ENCODE measurements at regions not wholly inside any gene's neighbourhood (a gene's known extent, or its start where the extent isn't known, plus 50 kb on each side); places are given as distances from the start of the nearest gene placed in this dataset.
"Not testable (repeated sequence)": the region's sequence is repeated elsewhere in the genome, so short reads cannot be mapped to it uniquely, and the experiment has no call there.

DNA sequence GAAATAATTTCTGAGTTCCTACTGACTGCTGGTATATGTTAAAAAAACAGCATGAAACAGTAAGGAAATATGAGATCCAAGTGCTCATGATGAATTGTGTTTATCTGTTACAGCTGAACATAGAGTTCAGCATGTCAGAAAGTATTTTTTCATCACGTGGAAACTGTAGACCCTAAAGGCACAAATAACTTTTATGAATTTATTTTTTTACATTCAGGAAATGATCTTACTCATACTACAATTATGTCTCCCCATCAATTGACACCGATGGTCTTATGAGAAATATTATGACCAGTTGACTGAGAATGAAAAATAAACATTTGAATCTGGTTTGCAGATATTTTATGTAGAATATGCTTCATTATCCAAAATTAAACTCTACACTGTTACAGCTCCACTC lies 283.1 kb upstream of the SPANXN4 start:
- DNase-seq: no peak

DNA sequence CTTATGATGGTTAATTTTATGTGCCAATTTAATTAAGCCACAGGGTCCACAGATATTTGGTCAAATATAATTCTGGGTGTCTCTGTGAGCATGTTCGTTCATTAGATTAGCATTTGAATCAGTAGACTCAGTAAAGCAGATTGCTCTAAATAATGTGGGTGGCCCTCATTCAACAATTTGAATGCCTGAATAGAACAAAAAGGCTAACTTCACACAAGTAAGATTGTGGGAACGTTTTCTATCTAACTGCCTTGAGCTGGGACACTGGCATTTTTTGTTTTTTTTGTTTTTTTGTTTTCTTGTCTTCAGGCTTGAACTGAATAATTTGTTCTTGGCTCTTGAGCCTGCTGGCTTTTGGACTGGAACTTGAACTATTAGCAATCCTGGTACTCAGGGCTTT lies 292.4 kb upstream of the SPANXN4 start:
- DNase-seq: no peak

DNA sequence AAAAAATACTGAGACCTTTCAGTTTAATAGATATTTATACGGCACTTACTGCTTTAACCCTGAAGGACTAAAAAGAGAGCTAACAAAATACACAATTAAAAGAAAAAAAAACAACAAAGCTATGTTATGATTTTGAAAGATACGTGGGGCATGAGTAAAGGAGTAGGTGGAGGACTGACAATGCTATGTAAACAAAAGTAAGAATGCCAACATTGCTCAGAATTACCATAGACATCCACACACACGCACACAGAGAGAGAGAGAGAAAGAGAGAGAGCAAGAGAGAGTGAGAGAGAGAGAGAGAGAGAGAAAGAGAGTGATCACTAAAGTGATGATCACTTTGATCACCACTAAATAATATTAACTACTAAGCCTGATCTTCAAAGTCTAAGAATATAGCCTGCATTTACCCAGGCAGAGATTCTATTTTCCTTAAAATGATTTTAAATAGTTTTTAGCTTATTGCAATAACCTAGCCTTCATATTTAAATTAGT lies 313.9 kb upstream of the SPANXN4 start:
- no peak for DNase-seq

DNA sequence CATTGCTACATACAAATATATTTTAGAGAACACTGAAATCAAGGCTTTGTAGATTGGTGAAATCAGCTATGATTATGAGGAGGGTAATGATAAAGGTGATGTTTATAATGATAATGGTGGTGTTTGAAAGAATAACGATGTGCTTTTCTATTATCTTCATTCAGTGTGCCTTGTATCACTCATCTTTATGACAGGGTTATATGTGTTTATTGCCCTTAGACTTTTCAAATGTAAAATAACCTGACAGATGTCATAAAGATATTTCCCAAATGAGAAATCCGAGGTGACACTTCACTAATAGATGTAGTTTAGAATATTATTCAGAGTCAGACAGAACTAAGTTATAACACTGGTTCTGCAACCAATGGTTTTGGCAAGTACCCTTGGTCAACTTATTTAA lies 323.0 kb upstream of the SPANXN4 start:
- no peak for DNase-seq

DNA sequence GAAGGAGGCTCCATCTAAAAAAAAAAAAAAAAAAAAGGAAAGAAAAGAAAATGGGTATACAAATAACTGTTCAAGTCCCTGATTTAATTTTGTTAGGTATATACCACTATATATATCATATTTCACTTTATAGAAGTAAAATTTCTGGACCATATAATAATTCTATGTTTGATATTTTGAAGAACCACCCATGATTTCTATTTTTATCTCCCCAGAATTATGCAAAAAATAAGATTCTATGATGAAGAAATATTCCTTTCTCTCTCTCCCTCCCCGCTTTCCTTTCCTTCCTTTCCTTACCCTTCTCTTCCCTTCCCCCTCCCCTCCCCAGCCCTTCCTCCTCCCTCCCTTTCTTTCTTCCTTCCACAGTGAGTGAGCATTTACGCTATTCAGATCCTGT lies 337.5 kb upstream of the SPANXN4 start:
- no peak for DNase-seq

DNA sequence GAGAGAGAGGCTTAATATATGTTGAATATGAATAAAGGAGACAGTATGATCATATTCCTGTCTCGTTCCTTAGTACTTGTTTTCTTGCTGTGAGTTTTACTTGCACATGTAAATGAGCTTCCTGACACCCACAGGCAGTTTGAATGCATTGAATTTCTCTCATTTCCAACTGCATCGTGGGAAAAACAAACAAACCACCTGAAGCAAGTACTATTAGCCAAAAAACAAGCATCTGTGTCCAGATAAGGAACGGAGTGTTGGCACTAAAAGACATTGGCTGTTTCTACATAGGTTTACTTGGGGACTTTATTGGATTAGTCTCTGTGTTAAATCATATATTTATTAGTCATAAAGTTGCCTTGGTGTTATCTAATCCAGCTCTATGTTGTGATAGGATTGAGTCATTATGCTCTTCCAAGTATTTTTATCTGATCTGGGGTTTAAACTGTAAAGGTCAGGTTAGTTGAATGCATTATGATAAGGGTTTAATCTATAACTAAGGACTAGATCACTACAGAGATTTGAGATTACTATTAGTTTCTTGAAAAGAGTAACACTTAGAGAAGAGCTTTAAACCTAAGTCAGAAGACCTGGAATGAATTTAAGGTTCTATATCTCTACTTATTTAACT lies 339.0 kb upstream of the SPANXN4 start:
- no peak for DNase-seq

GRCh38 chrX:142686206-142686605 lies 339.5 kb upstream of the SPANXN4 start:
- DNase-seq: no peak

DNA sequence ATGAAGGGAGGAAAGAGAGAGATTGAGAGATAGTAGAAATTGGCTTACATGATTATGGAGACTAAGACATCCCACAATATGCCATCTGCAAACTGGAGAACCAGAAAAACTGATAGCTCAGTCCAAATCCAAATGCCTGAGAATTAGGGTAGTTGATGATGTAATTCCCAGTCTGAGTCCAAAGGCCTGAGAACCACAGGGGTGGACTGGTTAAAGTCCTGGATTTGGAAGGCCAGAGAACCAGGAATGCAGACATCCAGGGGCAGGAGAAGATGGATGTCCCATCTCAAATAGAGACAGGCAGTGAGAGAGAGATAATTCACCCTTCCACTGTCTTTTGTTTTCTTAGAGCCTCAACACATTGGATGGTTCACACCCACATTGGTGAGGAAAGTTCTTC lies 345.7 kb upstream of the SPANXN4 start:
- no peak for DNase-seq

DNA sequence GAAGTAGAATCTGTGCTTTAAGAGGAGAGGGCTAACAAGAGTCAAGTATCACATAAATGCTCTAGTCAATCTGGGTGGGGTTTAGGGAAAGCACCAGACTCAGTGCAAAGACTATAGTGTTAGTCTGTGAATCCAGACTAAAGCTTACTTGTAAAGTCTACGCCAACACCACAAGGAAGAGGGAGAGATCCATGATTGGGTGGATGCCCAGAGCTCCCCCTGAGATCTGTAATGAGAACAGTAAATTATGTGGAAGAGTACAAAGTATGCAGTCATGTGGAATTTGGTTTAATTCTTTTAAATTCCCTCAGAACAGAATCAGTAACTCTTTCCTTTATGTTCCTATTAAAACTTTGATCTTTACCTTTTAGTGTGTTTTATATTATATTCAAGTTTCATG lies 354.7 kb upstream of the SPANXN4 start:
- DNase-seq: no peak

DNA sequence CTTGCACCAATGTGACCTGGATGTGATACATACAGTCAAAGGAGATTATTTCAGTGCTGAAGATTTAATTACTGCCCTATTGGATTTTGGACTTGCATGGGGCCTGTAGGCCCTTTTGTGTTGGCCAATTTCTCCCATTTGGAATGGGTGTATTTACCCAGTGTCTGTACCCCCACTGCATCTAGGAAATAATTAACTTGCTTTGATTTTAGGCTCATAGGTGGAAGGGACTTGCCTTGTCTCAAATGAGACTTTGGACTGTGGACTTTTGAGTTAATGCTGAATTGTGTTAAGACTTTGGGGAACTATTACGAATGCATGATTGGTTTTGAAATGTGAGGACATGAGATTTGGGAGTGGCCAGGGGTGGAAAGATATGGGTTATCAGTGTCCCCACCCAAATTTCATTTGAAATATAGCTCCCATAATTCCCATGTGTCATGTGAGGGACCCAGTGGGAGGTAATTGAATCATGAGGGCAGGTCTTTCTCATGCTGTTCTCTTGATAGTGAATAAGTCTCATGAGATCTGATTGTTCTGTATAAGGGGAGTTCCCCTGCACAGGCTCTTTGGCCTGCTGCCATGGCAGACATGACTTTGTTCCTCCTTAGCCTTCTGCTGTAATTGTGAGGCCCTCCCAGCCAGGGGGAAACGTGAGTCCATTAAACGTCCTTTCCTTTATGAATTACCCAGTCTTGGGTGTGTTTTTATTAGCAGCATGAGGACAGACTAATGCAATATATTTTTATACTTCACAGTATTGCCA lies 362.2 kb upstream of the SPANXN4 start:
- no peak for DNase-seq

- DNase-seq: no peak
These were observed 364.0 kb upstream of the SPANXN4 start for GRCh38 chrX:142661696-142662095.

GRCh38 chrX:142655507-142655906 lies 370.2 kb upstream of the SPANXN4 start:
- DNase-seq: no peak

- DNase-seq: no peak
These were observed 388.5 kb upstream of the SPANXN4 start for GRCh38 chrX:142637206-142637605.

DNA sequence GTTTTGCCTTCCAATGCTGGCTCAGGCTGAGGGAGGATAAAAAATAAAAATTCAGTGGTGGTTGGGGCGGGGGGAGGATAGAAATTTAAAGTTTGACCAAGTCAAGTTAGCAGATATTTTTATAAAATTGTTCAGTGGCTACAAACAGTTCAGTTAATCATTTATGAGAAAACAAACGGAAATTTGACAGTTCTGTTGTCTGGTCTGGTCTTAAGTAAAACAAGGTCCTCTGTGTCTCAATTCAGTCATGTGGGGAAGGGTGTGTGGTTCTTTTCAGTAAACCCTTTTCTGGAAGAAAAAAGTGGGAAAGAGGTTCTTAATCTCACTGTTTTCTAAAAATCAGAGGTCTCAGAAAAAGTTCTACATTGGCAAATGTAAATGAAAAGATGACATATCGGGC lies 409.1 kb upstream of the SPANXN4 start:
- no peak for DNase-seq

GRCh38 chrX:142613403-142613802 lies 408.3 kb upstream of the MAGEC2 start:
- no peak for DNase-seq

- not testable (repeated sequence) for DNase-seq
These were observed 401.5 kb upstream of the MAGEC2 start for GRCh38 chrX:142606629-142607028.

GRCh38 chrX:142601792-142602191 lies 396.7 kb upstream of the MAGEC2 start:
- no peak for DNase-seq

DNA sequence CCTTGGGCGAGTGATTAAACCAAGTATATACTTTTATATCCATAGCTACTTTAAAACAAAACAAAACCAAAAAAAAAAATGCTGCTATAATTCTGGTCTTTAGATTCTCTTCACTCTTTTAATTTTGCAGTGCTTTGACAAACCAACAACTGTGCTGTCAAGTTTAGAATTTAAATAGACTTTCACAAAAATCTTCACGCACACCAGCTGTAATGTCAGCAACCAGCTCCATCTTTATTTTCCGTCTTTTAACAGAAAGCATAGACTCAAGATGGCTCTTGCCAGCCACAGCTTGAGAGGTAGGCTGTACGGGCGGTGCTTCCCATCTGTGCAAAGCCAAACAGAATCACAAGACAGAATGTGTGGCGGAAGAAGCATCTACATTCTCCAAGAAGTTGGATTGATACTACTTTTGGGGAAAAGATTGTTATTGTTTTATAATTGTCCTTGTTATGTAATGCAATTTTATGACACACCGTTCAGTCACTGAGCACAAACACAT lies 388.3 kb upstream of the MAGEC2 start:
- no peak for DNase-seq

GRCh38 chrX:142576615-142577014 lies 371.5 kb upstream of the MAGEC2 start:
- no peak for DNase-seq

DNA sequence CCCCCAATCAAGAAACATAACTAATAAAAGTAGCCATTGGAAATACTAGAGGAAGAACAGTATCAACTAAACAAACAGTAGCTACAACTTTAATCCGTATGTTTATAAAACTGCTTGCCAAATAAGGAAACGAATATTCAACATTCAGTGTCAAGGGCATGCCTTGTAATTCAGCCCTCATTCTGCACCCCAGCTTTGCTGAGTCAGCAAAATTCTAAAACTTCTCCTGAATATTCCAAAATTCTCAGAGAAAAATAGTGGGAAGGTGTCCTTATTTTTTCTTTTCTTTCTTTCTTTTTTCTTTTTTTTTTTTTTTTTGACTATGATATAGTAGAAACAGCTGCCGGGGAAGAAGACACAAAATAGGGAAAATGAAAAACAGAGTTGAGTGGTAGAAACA lies 344.8 kb upstream of the MAGEC2 start:
- no peak for DNase-seq

DNA sequence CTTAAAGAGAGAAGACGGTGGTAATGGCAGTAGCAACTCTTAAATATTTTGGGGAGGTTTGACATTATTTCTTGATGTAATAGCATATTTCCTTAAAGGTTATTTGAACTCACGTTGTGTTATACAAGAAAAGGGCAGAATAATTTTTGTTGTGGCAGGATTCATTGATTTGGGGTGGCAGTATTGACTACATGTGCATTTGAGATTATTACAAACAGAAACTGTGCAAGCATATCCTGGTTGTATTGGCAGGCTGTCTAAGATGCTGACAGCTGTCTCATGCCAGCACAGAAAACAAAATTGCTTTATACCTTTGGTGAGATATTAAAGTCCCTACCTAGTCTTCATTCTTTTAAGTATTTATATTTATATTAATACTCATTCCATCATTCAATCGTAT lies 300.7 kb upstream of the MAGEC2 start:
- DNase-seq: no peak

DNA sequence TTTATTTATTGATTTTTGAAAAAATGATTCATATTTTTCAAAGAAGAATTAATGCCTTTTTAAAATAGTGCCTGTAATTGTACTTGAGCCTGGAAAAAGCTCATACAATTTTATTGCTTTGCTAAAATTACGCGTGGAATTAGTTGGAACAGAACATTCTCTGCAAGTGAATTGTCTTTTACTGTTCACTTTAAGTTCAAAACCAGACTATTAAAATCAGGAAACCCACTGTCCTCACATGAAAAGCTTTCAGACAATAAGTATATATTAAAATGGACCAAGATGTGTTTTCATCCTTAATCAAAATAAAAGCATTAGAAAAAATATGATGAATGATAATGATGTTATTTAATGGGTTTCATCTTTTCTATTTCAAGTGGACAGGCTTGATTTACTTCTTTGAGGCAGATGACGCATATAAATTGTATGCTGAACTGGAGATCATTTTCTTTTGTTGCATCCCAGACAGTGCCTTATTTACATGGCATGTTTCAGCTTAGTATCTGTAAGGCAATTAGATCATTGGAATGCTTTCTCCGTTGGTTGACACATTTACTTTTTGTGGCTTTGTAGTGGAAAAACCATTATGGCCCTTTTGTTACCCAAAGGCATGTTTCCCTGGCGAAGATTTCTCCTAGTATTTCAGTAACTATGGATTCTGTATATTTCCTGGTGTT lies 299.0 kb upstream of the MAGEC2 start:
- DNase-seq: no peak

DNA sequence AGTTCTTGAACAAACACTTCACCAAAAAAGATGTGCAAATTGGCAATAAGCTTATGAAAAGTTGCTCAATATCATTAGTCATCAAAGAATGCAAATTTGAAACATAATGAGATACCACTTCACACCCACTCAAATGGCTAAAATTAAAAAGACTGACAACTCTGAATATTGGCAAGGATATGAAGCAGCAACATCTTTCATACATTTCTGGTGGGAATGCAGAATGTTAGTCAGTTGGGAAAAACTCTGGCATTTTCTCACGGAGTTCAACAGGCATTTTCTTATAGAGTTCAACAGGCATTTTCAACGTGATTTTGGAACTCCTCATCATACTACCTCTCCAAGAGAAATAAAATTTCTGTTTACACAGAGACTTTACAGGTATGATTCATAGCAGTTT lies 297.4 kb upstream of the MAGEC2 start:
- no peak for DNase-seq

GRCh38 chrX:142499992-142500391 lies 294.9 kb upstream of the MAGEC2 start:
- no peak for DNase-seq
